ENCODE measurements at regions not wholly inside any gene's neighbourhood (a gene's known extent, or its start where the extent isn't known, plus 50 kb on each side); places are given as distances from the start of the nearest gene placed in this dataset.

- Histone ChIP-seq H3K27ac (peak overlapping the region; percentile 15 to 60 (median 36)), H3K27me3 (no peaks in the 10 kb centered on the region), H3K4me1 (peaks cover 0 to 27% (median 3%) of the 10 kb centered on the region in 4 donors), H3K36me3 (no peaks in the 10 kb centered on the region), H3K4me3 (no peak overlapping the region), H3K9me3 (no peaks in the 10 kb centered on the region)
- TF ChIP-seq EP300 (IDR thresholded peaks at IDR 0.05; ENCODE audit: low read depth), result no peak
- 22 to 49% methylated on average over 1 of the region's 1 CpG for WGBS, 2 donors (ENCODE audit: low coverage in 1 of 2)
- in situ Hi-C loops (cut with MboI; ENCODE audit: low pct_ligation_motif_present in 1 of 4, low pct_unique_long_range_greater_than_20kb in 1 of 4, low sequenced_read_pairs in 3 of 4) (no loop called here), intact Hi-C loops (cut with DNase I; ENCODE audit: low total_unique reads) (no loop called here)
- no peak for DNase-seq
Measured at GRCh38 chr3:29140666-29141065, 140.2 kb upstream of the RBMS3 start.

- H3K9me3 ChIP-seq, result no peaks in the 10 kb centered on the region
- TF ChIP-seq POLR2A (IDR thresholded peaks at IDR 0.05) (no peak), EP300 (IDR thresholded peaks at IDR 0.05; ENCODE audit: low read depth) (no peak), CTCF (IDR thresholded peaks at IDR 0.05) (no peak), POLR2AphosphoS5 (IDR thresholded peaks at IDR 0.05) (no peak)
- no peaks in the 10 kb centered on the region for H3K36me3 ChIP-seq
- H3K27ac ChIP-seq, result peak overlapping the region; percentile 15 to 60 (median 36)
- H3K27me3 ChIP-seq, result no peaks in the 10 kb centered on the region
- intact Hi-C loops (cut with DNase I; ENCODE audit: low total_unique reads) (no loop called here), in situ Hi-C loops (cut with MboI; ENCODE audit: low pct_ligation_motif_present in 1 of 4, low pct_unique_long_range_greater_than_20kb in 1 of 4, low sequenced_read_pairs in 3 of 4) (no loop called here)
- peaks cover 0 to 27% (median 3%) of the 10 kb centered on the region in 4 donors for H3K4me1 ChIP-seq
- H3K4me3 ChIP-seq, result no peak overlapping the region
- DNase-seq, result no peak
- 48 to 50% methylated on average over 4 of the region's 4 CpGs for WGBS, 2 donors (ENCODE audit: low coverage in 1 of 2)
Measured at GRCh38 chr3:29141197-29141917, 139.5 kb upstream of the RBMS3 start.

- no peaks in the 10 kb centered on the region for H3K36me3 ChIP-seq
- intact Hi-C loops (cut with DNase I; ENCODE audit: low total_unique reads) (no loop called here), in situ Hi-C loops (cut with MboI; ENCODE audit: low pct_ligation_motif_present in 1 of 4, low pct_unique_long_range_greater_than_20kb in 1 of 4, low sequenced_read_pairs in 3 of 4) (no loop called here)
- TF ChIP-seq EP300 (IDR thresholded peaks at IDR 0.05; ENCODE audit: low read depth), result no peak
- no peak for TF ChIP-seq POLR2A (IDR thresholded peaks at IDR 0.05)
- no peak for TF ChIP-seq CTCF (IDR thresholded peaks at IDR 0.05)
- TF ChIP-seq POLR2AphosphoS5 (IDR thresholded peaks at IDR 0.05), result no peak
- WGBS, 2 donors (ENCODE audit: low coverage in 1 of 2), result 67 to 78% methylated on average over 2 of the region's 2 CpGs
- peak overlapping the region in 3 of 4 donors; percentile 15 to 60 (median 51) for H3K27ac ChIP-seq
- no peaks in the 10 kb centered on the region for H3K9me3 ChIP-seq
- H3K4me3 ChIP-seq, result no peak overlapping the region
- H3K27me3 ChIP-seq, result no peaks in the 10 kb centered on the region
- no peak for DNase-seq
- H3K4me1 ChIP-seq, result peaks cover 0 to 27% (median 3%) of the 10 kb centered on the region in 4 donors
Measured at GRCh38 chr3:29141918-29142275, 139.0 kb upstream of the RBMS3 start.

- Histone ChIP-seq H3K27ac (no peak overlapping the region), H3K4me1 (peaks cover 0 to 27% (median 3%) of the 10 kb centered on the region in 4 donors), H3K9me3 (no peaks in the 10 kb centered on the region), H3K27me3 (no peaks in the 10 kb centered on the region), H3K4me3 (no peak overlapping the region), H3K36me3 (no peaks in the 10 kb centered on the region)
- intact Hi-C loops (cut with DNase I; ENCODE audit: low total_unique reads), result no loop called here
- in situ Hi-C loops (cut with MboI; ENCODE audit: low pct_ligation_motif_present in 1 of 4, low pct_unique_long_range_greater_than_20kb in 1 of 4, low sequenced_read_pairs in 3 of 4), result no loop called here
- DNase-seq, result no peak
- TF ChIP-seq CTCF (IDR thresholded peaks at IDR 0.05) (no peak), POLR2A (IDR thresholded peaks at IDR 0.05) (no peak), POLR2AphosphoS5 (IDR thresholded peaks at IDR 0.05) (no peak), EP300 (IDR thresholded peaks at IDR 0.05; ENCODE audit: low read depth) (no peak)
- WGBS, 2 donors (ENCODE audit: low coverage in 1 of 2), result 79 to 91% methylated on average over 3 of the region's 3 CpGs
Measured at GRCh38 chr3:29143151-29143550, 137.7 kb upstream of the RBMS3 start.

GRCh38 chr3:29144361-29144760 is 136.5 kb upstream of the RBMS3 start:
- no peak for DNase-seq
- TF ChIP-seq POLR2A (IDR thresholded peaks at IDR 0.05) (no peak), EP300 (IDR thresholded peaks at IDR 0.05; ENCODE audit: low read depth) (no peak), CTCF (IDR thresholded peaks at IDR 0.05) (no peak), POLR2AphosphoS5 (IDR thresholded peaks at IDR 0.05) (no peak)
- in situ Hi-C loops (cut with MboI; ENCODE audit: low pct_ligation_motif_present in 1 of 4, low pct_unique_long_range_greater_than_20kb in 1 of 4, low sequenced_read_pairs in 3 of 4) (no loop called here), intact Hi-C loops (cut with DNase I; ENCODE audit: low total_unique reads) (no loop called here)
- Histone ChIP-seq H3K4me3 (no peak overlapping the region), H3K27ac (no peak overlapping the region), H3K9me3 (no peaks in the 10 kb centered on the region), H3K36me3 (no peaks in the 10 kb centered on the region), H3K27me3 (no peaks in the 10 kb centered on the region), H3K4me1 (peaks cover 0 to 27% (median 3%) of the 10 kb centered on the region in 4 donors)
- 51 to 63% methylated on average over 2 to 3 of the region's 3 CpGs for WGBS, 2 donors (ENCODE audit: low coverage in 1 of 2)

Measured in transverse colon (tissue), 4 donors.